OCI-LY1 (cell line): ENCODE measurements at regions not wholly inside any gene's neighbourhood (a gene's known extent, or its start where the extent isn't known, plus 50 kb on each side); places are given as distances from the start of the nearest gene placed in this dataset.

Experiments
- CTCF ChIP-seq: fragments of 200-600 bp; sonication (generic), shearing (Covaris generic); IDR thresholded peaks from 2 replicates; pipeline ENCODE4 v1.5.1; 2017; ENCODE audit warnings: mild to moderate bottlenecking, antibody characterized with exemption, low read length, moderate library complexity, mixed read lengths
- EZH2 ChIP-seq: fragments of 200-600 bp; sonication (generic), shearing (Covaris generic); IDR thresholded peaks from 2 replicates; pipeline ENCODE4 v1.8.0; 2017; ENCODE audit warnings: borderline replicate concordance, mixed run types, mild to moderate bottlenecking, antibody characterized with exemption, low read length, moderate library complexity, mixed read lengths

- TF ChIP-seq EZH2 (no peak), CTCF (no peak)
Measured at GRCh38 chr10:105827133-105827532, 1186.0 kb downstream of the SORCS3 start.
